Right lobe of liver (tissue), 6 donors: ENCODE measurements at regions not wholly inside any gene's neighbourhood (a gene's known extent, or its start where the extent isn't known, plus 50 kb on each side); places are given as distances from the start of the nearest gene placed in this dataset.
A peak's percentile ranks its signal among the peaks of the same experiment; 100 is the strongest.

ENCODE experiments used
- ATAC-seq, 4 donors: fragments of 200-7000 bp; cut with Tn5 transposase; one replicate each; pipeline ENCODE4 v1.9.1; 2020; ENCODE audit warnings: mild to moderate bottlenecking in 4 of 4, moderate library complexity in 4 of 4
- DNase-seq, 3 donors: peaks; one replicate each; pipeline ENCODE4 v3.0.0-alpha.2; 2020
- H3K27ac ChIP-seq, 3 donors: fragments of 200-600 bp; one replicate each; pipeline ENCODE4 v1.8.0; 2022
- H3K27me3 ChIP-seq, 2 donors: fragments of 200-600 bp; one replicate each; pipeline ENCODE4 v1.8.0; 2022
- H3K36me3 ChIP-seq, 4 donors: fragments of 200-600 bp; sonication (generic) in 1 of 4; one replicate each; pipeline versions ENCODE4 v1.5.1 to v1.8.0; 2017 to 2022; ENCODE audit warnings: control low read depth in 1 of 4
- H3K4me1 ChIP-seq, 4 donors: fragments of 200-600 bp; sonication (generic) in 1 of 4; one replicate each; pipeline versions ENCODE4 v1.5.1 to v1.8.0; 2017 to 2022; ENCODE audit warnings: control low read depth in 1 of 4
- H3K4me3 ChIP-seq, 3 donors: fragments of 200-600 bp; one replicate each; pipeline ENCODE4 v1.8.0; 2022
- H3K9me3 ChIP-seq, 4 donors: fragments of 200-600 bp; sonication (generic) in 1 of 4; one replicate each; pipeline versions ENCODE4 v1.5.1 to v1.8.0; 2017 to 2022; ENCODE audit warnings: control low read depth in 1 of 4
- CTCF ChIP-seq, 4 donors: fragments of 200-600 bp in 3 of 4; fragments of 450-650 bp in 1 of 4; IDR thresholded peaks; one replicate each; pipeline versions ENCODE4 v1.5.1 to v1.8.0; 2016 to 2022; ENCODE audit warnings: antibody characterized with exemption in 4 of 4, mild to moderate bottlenecking in 2 of 4
- POLR2A ChIP-seq: fragments of 450-650 bp; IDR thresholded peaks from one replicate; pipeline ENCODE4 v1.6.1; 2017; ENCODE audit warnings: antibody characterized with exemption, mild to moderate bottlenecking
- WGBS: methylation state at CpG from one replicate; pipeline ENCODE4 v1.1.6; 2018; ENCODE audit warnings: low coverage, low lambda C conversion rate; ENCODE audit not compliant: insufficient coverage; ENCODE audit errors: missing lambda C conversion rate; 5-methylcytosine and 5-hydroxymethylcytosine counted together
- intact Hi-C, 2 donors: fragments of 100-400 bp; cut with DNase I; formaldehyde crosslinking; loops; one replicate each; pipeline versions ENCODE4 v1.11.2 to v1.14.1; 2022
- donor health status: DM: no; HTN: yes; CAD: no.
- donor health status: DM: no; HTN: no; CAD: no.
- donor health status: DM: no; HTN: no; CAD: no.
- donor health status: DM: no; HTN: yes; CAD: no.
- donor health status: DM: no; HTN: yes; CAD: no.

DNA sequence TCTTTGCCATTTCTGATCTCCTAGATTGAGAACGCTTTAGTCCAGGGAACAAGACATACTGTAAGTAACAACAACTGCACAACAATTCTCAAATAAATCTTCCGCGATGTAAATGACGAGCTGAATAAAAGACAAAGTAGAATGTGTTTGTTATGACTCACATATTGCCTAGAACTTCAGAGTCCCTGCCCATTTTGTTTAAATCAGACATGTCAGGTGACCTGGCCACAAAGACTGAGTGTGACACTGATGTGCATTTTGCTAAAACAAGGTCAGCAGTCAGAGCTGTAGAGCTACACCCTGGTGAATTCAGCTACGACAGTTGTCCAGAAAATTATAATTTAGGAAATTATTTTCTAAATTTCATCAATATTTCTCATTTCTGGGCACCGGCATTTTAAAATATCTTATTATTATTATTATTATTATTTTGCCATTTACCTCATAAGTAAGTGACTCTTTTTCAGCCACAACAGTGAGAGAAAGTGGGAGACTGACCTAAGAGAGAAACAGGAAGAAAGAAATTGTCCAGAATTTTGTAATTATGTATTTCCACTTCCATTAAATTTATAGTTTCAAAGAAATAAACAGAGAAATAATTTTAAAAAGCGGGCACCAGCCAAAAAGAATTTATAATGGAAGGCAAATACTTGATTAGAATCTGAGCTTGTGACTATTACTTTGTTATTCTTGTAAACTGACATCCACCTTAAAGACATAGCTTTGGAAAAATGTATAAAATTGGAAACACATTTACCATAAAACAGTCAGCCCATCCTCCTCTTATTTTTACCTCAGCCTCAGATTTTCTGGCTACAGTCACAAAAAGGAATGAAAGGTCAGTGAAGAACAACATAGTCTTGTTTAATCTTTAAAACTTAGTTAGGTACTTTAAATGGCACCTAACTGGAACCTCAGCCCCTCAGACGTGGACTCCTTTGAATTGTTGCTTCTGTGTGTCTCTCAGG lies 157.0 kb upstream of the CITED2 start:
- Histone ChIP-seq H3K27ac (no peak overlapping the region), H3K36me3 (no peaks in the 10 kb centered on the region), H3K4me1 (peaks cover 0 to 11% (median 3%) of the 10 kb centered on the region in 4 donors), H3K27me3 (no peaks in the 10 kb centered on the region), H3K9me3 (no peaks in the 10 kb centered on the region), H3K4me3 (no peak overlapping the region)
- 75% methylated on average over 8 of the region's 8 CpGs for whole genome bisulfite sequencing
- TF ChIP-seq POLR2A: no peak
- TF ChIP-seq CTCF (IDR thresholded peaks at IDR 0.05): no peak
- no peak for DNase-seq
- intact Hi-C loops: no loop called here
- ATAC-seq: peak in 2 of 4 donors; percentile 16 to 39

DNA sequence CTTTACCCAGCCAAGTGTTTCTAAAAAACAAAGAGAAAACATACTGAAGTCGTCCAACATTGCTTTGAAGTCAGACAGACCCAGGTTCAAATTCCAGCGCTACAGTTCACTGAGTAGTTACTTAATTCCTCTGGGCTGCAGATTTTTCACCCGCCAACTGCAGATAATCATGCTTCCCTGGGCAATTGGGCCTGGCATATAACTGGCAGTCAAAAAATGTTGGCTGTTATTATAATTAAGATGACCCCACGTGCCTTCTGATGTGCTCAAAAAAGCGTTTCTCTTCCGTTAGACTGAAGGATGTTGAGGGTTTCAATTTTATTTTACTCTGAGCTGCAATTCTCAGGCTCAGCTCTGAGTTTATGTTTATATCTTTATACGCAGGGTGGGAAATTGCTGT lies 156.1 kb upstream of the CITED2 start:
- 65% methylated on average over 7 of the region's 7 CpGs for WGBS
- H3K36me3 ChIP-seq: no peaks in the 10 kb centered on the region
- no peak overlapping the region for H3K27ac ChIP-seq
- peaks cover 0 to 11% (median 2%) of the 10 kb centered on the region in 4 donors for H3K4me1 ChIP-seq
- intact Hi-C loops: no loop called here
- no peaks in the 10 kb centered on the region for H3K9me3 ChIP-seq
- H3K4me3 ChIP-seq: no peak overlapping the region
- ATAC-seq (peak in 1 of 4 donors; percentile 20), DNase-seq (no peak)
- TF ChIP-seq CTCF (IDR thresholded peaks at IDR 0.05) (no peak), POLR2A (no peak)
- H3K27me3 ChIP-seq: no peaks in the 10 kb centered on the region

DNA sequence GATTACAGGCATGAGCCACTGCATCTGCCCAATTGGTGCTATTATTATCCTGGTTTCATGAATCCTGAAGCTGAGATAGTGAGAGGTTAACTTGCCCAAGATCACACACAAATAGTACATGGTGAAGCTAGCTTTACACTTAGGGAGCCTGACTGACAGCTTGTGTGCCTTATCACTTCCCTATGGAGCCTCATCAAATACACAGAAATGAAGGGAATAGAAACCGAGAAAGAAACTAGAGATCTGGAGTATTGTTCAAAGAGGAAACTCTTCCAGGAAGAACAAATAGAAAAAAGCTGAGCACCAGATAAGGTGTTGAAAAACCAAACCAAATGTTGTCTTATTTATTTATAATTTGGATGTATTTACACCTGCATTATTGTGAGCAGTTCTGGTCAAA lies 155.0 kb upstream of the CITED2 start:
- Histone ChIP-seq H3K27ac (no peak overlapping the region), H3K9me3 (no peaks in the 10 kb centered on the region), H3K4me1 (peaks cover 0 to 11% (median 2%) of the 10 kb centered on the region in 4 donors), H3K4me3 (no peak overlapping the region), H3K27me3 (no peaks in the 10 kb centered on the region), H3K36me3 (no peaks in the 10 kb centered on the region)
- TF ChIP-seq POLR2A: no peak
- no peak for TF ChIP-seq CTCF (IDR thresholded peaks at IDR 0.05)
- intact Hi-C loops: no loop called here
- WGBS: 67% methylated on average over 1 of the region's 1 CpG
- peak in 1 of 4 donors; percentile 15 for ATAC-seq
- DNase-seq: no peak

GRCh38 chr6:139528471-139528870 lies 154.0 kb upstream of the CITED2 start:
- no peak overlapping the region for H3K27ac ChIP-seq
- no peaks in the 10 kb centered on the region for H3K9me3 ChIP-seq
- DNase-seq (no peak), ATAC-seq (no peak)
- H3K4me1 ChIP-seq: peaks cover 0 to 7% (median 1%) of the 10 kb centered on the region in 4 donors
- H3K27me3 ChIP-seq: no peaks in the 10 kb centered on the region
- H3K36me3 ChIP-seq: no peaks in the 10 kb centered on the region
- H3K4me3 ChIP-seq: no peak overlapping the region
- intact Hi-C loops: no loop called here
- TF ChIP-seq POLR2A (no peak), CTCF (IDR thresholded peaks at IDR 0.05) (no peak)
- 66% methylated on average over 2 of the region's 2 CpGs for WGBS
